ENCODE measurements at regions not wholly inside any gene's neighbourhood (a gene's known extent, or its start where the extent isn't known, plus 50 kb on each side); places are given as distances from the start of the nearest gene placed in this dataset.
"Not testable (repeated sequence)": the region's sequence is repeated elsewhere in the genome, so short reads cannot be mapped to it uniquely, and the experiment has no call there.

DNA sequence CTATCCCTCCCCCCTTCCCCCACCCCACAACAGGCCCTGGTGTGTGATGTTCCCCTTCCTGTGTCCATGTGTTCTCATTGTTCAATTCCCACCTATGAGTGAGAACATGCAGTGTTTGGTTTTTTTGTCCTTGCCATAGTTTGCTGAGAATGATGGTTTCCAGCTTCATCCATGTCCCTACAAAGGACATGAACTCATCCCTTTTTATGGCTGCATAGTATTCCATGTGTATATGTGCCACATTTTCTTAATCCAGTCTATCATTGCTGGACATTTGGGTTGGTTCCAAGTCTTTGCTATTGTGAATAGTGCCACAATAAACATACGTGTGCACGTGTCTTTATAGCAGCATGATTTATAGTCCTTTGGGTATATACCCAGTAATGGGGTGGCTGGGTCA lies 52.3 kb upstream of the MAN1A2 start:
- not testable (repeated sequence) for DNase-seq

DNA sequence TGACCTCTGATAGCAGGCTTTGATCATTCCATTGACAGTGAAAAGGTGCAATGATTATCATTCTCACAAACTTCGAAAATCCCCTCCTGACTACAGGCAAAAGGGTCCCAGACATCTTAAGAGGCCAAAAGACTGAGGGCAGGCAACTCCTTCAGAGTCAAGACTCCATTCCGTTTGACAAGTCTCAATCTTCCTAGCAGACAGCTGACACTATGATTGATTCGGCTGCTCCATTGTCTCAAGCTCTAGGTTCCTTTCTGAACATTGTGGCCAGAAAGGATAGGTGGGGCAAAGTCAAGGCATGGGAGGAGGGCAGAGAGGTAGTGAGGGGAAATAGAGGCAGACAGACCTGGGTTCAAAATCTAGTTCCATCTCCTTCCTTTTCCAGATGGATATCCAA lies 53.7 kb upstream of the MAN1A2 start:
- no peak for DNase-seq

DNA sequence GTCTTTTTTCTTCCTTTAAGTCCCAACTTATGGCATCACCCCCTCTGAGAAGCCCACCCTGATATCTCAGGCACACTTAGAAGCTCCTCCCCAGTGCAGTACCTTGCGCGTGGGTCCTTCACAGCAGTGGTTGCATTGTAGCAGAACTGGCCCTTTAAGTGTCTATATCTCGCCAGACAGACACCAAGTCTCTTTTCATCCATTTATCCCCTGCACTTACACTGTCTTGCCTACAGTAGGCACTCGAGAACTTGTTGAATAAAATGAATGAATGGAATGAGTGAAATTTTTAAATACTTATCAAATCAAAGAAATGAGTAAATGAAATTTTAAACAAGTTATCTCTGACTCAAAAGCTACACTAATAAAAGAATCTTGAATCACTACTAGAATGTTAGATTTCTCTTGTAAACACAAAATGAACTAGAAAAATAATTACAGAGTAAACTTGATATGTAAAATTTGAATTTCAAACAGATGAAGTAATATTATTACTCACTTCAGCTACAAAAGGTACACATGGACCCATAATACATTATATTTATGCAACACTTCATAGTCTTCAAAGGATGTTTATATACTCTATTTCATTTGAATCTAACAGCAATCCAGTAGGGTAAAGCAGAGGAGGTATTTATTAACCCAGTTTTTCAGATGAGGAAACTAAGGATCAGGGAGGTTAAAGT lies 54.7 kb upstream of the MAN1A2 start:
- peak; percentile 10 for DNase-seq

GRCh38 chr1:117308311-117308916 lies 58.8 kb upstream of the MAN1A2 start:
- DNase-seq: no peak

GRCh38 chr1:117301901-117302300 lies 65.3 kb upstream of the MAN1A2 start:
- DNase-seq: no peak

GRCh38 chr1:117300183-117300582 lies 67.1 kb upstream of the MAN1A2 start:
- not testable (repeated sequence) for DNase-seq

- peak; percentile 53 for DNase-seq
Observed at GRCh38 chr1:117295001-117295400, 72.2 kb upstream of the MAN1A2 start.

DNA sequence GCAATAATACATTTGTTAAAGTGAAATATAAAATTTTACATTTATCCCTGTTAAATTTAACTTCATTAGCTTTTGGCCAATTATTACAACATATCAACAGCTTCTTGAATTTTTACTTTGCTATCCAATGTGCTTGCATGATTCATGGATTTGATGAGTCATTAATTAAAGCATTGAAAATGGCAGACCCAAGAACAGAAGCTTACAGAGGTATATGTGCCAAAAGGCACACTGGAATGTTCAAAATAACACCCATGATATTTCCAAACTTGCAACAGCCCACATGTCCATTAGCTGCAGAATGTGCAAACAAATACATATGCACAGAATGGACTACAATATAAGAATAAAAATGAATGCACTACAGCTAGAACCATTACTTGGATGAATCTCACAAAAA lies 76.4 kb upstream of the MAN1A2 start:
- DNase-seq: peak; percentile 31

- no peak for DNase-seq
Observed at GRCh38 chr1:117289316-117289870, 77.9 kb upstream of the MAN1A2 start.

- no peak for DNase-seq
Observed at GRCh38 chr1:117286562-117286961, 75.8 kb upstream of the VTCN1 start.

- no peak for DNase-seq
Observed at GRCh38 chr1:117286145-117286544, 75.4 kb upstream of the VTCN1 start.

DNA sequence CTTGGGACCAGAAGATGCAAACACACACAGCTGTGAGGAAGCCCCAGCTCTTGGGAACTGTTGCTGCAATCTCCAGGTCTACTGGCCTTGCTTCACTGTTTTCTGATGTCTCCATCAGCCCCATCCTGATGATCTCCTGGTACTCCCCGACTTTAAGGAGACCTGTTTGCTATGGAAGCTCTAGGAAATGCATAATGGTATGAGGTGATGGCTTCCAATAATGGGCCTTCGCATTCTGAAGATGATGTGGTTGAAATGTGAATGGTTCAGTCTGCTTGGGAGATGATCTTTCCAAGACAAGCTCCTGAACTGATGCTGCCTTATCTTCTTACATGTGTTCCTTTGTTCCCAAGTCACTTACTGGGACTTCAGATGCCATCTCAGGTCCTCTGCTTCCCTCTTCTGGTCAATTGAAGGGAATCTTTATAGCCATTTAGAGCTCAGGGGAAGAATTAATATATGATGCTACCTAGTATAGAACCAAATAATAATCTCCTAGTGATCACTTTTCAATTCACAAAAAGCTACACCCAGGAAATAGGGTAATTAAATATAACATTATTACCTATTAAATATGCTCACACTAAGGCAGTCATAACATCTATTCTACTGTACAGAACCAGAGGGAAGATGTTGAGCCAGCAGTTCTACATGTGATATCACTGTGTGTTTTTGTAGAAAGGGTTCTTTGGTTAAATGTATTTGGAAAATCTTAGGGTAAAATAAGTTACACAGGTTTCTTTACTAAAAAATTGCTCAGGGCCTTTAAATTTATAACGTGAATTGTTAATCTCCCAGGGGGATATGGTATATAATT lies 73.9 kb upstream of the VTCN1 start:
- DNase-seq: peak; percentile 63

- DNase-seq: no peak
Observed at GRCh38 chr1:117278531-117278930, 67.8 kb upstream of the VTCN1 start.

DNA sequence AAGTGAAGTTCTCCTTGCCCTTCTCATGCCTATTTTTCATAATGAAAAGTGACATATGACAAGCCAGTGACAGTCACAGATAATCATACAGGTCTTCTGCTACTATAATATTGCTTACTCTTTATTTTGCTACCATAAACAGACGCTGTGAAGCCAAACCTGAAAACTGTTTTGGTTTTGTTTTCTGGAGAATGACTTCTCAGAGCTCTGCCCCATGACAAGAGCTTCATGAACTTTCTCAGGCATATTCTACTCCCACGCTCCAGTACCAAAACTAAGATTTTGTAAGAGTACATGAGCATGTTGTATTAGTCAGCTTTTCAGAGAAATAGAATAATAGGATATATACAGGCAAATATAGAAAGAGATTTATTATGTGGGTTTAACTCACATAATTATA lies 64.3 kb upstream of the VTCN1 start:
- DNase-seq: no peak

- DNase-seq: peak; percentile 4
Observed at GRCh38 chr1:117271959-117272358, 61.2 kb upstream of the VTCN1 start.

- DNase-seq: no peak
Observed at GRCh38 chr1:117271129-117271528, 60.4 kb upstream of the VTCN1 start.

DNA sequence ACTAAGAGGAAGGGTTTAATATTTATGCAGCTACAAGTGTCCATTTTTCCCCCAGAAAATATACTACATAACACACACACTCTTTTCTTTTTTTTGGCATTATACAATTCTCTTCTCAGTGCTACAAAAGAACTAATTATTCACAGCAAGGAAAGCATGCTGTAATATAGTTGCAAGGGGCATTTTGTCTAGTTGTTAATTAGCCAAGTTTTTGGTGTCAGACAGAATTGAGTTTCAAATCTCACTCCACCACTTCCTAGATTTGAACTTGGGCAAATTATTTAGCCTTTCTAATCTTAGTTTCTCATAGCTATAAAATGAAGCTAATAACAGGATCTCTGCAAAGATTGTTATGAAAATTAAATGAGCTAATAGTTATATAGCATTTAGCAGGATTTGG lies 60.0 kb upstream of the VTCN1 start:
- DNase-seq: no peak

- no peak for DNase-seq
Observed at GRCh38 chr1:117268535-117269455, 58.1 kb upstream of the VTCN1 start.

DNA sequence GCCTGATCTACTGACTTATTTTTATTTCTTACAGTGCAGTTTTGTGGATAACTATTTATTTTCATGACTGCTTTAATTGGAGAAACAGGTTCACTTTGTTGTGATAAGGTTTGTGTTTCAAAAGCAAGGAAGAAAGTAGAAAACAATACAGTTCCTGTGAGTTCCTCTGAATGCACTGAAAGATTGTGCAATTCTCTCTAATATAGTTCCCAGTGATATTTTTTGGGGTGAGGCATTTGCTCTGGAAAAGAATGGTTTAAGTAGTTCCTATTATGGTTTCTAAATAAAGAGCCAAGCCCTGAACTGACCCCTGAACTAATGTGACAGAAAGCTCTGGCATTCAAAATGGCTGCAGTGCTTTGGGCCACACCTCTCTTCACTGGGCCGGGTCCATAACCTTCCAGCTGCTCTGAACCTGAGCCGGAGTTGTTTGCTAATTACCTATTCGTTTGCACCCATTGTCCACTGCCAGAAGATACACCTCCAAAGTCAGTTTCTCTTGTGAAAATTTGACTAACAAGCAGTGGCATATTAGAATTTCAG lies 56.6 kb upstream of the VTCN1 start:
- DNase-seq: no peak

- DNase-seq: no peak
Observed at GRCh38 chr1:117262976-117263375, 52.2 kb upstream of the VTCN1 start.

GRCh38 chr1:117261424-117261785 lies 50.7 kb upstream of the VTCN1 start:
- no peak for DNase-seq

GRCh38 chr1:117260761-117261423 lies 50.2 kb upstream of the VTCN1 start:
- no peak for DNase-seq

Measured in fibroblast of skin of right biceps (primary cell).